ENCODE measurements at regions not wholly inside any gene's neighbourhood (a gene's known extent, or its start where the extent isn't known, plus 50 kb on each side); places are given as distances from the start of the nearest gene placed in this dataset.

- H3K4me1 ChIP-seq (ENCODE audit: insufficient read depth, low read length): peaks cover 3% of the 10 kb centered on the region
- no peak overlapping the region for H3K27ac ChIP-seq (ENCODE audit: low read depth in 1 of 2, low read length in 2 of 2)
- ChIA-PET POLR2A (no interaction called here), CTCF (interaction anchor here (0.6 kb wide), 1 partner anchor 167 kb away, joined by 3 read pairs; no protein-coding TSS in a partner anchor)
- ATAC-seq (ENCODE audit: poor library complexity) (no peak), DNase-seq (no peak)
- no peaks in the 10 kb centered on the region for H3K4me1 Mint-ChIP-seq (ENCODE audit: low read depth)
- no peaks in the 10 kb centered on the region for H3K9me3 Mint-ChIP-seq
- peaks cover 10% of the 10 kb centered on the region for H3K27me3 Mint-ChIP-seq
- intact Hi-C loops (cut with DNase I, micrococcal nuclease): no loop called here
- TF ChIP-seq CTCF (IDR thresholded peaks at IDR 0.05): no peak
- H3K4me3 Mint-ChIP-seq: no peak overlapping the region
- no peaks in the 10 kb centered on the region for H3K36me3 Mint-ChIP-seq (ENCODE audit: low read depth)
- H3K27me3 ChIP-seq (ENCODE audit: control insufficient read depth in 1 of 2, insufficient read depth in 2 of 2, low read length in 2 of 2): no peaks in the 10 kb centered on the region
- no peaks in the 10 kb centered on the region for H3K9me3 ChIP-seq (ENCODE audit: control insufficient read depth in 1 of 2, insufficient read depth in 1 of 2, low read length in 2 of 2)
- no peak overlapping the region for H3K27ac Mint-ChIP-seq
- H3K36me3 ChIP-seq (ENCODE audit: insufficient read depth, low read length): no peaks in the 10 kb centered on the region
- H3K4me3 ChIP-seq (ENCODE audit: low read length): no peak overlapping the region
These were observed 98.3 kb upstream of the OTOS start for GRCh38 chr2:240238786-240239185.

GRCh38 chr2:240239325-240239724, 98.9 kb upstream of the OTOS start:
- no peaks in the 10 kb centered on the region for H3K9me3 Mint-ChIP-seq
- Histone ChIP-seq H3K27ac (ENCODE audit: low read depth in 1 of 2, low read length in 2 of 2) (no peak overlapping the region), H3K9me3 (ENCODE audit: control insufficient read depth in 1 of 2, insufficient read depth in 1 of 2, low read length in 2 of 2) (no peaks in the 10 kb centered on the region), H3K4me3 (ENCODE audit: low read length) (no peak overlapping the region), H3K27me3 (ENCODE audit: control insufficient read depth in 1 of 2, insufficient read depth in 2 of 2, low read length in 2 of 2) (no peaks in the 10 kb centered on the region), H3K36me3 (ENCODE audit: insufficient read depth, low read length) (no peaks in the 10 kb centered on the region), H3K4me1 (ENCODE audit: insufficient read depth, low read length) (no peaks in the 10 kb centered on the region)
- H3K4me3 Mint-ChIP-seq: no peak overlapping the region
- H3K27ac Mint-ChIP-seq: no peak overlapping the region
- no peak for TF ChIP-seq CTCF (IDR thresholded peaks at IDR 0.05)
- CTCF ChIA-PET: interaction anchor here (0.6 kb wide), 1 partner anchor 168 kb away, joined by 3 read pairs; no protein-coding TSS in a partner anchor
- peaks cover 14% of the 10 kb centered on the region for H3K27me3 Mint-ChIP-seq
- H3K36me3 Mint-ChIP-seq (ENCODE audit: low read depth): no peaks in the 10 kb centered on the region
- intact Hi-C loops (cut with DNase I, micrococcal nuclease): no loop called here
- POLR2A ChIA-PET: no interaction called here
- DNase-seq (no peak), ATAC-seq (ENCODE audit: poor library complexity) (no peak)
- no peaks in the 10 kb centered on the region for H3K4me1 Mint-ChIP-seq (ENCODE audit: low read depth)

GRCh38 chr2:240240017-240240734, 99.7 kb upstream of the OTOS start:
- no peaks in the 10 kb centered on the region for H3K9me3 Mint-ChIP-seq
- no peaks in the 10 kb centered on the region for H3K4me1 Mint-ChIP-seq (ENCODE audit: low read depth)
- no peak for ATAC-seq (ENCODE audit: poor library complexity)
- H3K36me3 ChIP-seq (ENCODE audit: insufficient read depth, low read length): no peaks in the 10 kb centered on the region
- no peak overlapping the region for H3K4me3 Mint-ChIP-seq
- peaks cover 0 to 2% of the 10 kb centered on the region in 2 experiments for H3K27me3 ChIP-seq (ENCODE audit: control insufficient read depth in 1 of 2, insufficient read depth in 2 of 2, low read length in 2 of 2)
- intact Hi-C loops (cut with DNase I, micrococcal nuclease): no loop called here
- no peaks in the 10 kb centered on the region for H3K36me3 Mint-ChIP-seq (ENCODE audit: low read depth)
- no peak for DNase-seq
- ChIA-PET CTCF (no interaction called here), POLR2A (no interaction called here)
- H3K27ac ChIP-seq (ENCODE audit: low read depth in 1 of 2, low read length in 2 of 2): no peak overlapping the region
- TF ChIP-seq CTCF (IDR thresholded peaks at IDR 0.05): no peak
- H3K27me3 Mint-ChIP-seq: peaks cover 19% of the 10 kb centered on the region
- no peaks in the 10 kb centered on the region for H3K4me1 ChIP-seq (ENCODE audit: insufficient read depth, low read length)
- H3K9me3 ChIP-seq (ENCODE audit: control insufficient read depth in 1 of 2, insufficient read depth in 1 of 2, low read length in 2 of 2): no peaks in the 10 kb centered on the region
- no peak overlapping the region for H3K4me3 ChIP-seq (ENCODE audit: low read length)
- H3K27ac Mint-ChIP-seq: no peak overlapping the region

Measured in CD4-positive, alpha-beta T cell (primary cell).